ENCODE measurements at regions not wholly inside any gene's neighbourhood (a gene's known extent, or its start where the extent isn't known, plus 50 kb on each side); places are given as distances from the start of the nearest gene placed in this dataset.

DNA sequence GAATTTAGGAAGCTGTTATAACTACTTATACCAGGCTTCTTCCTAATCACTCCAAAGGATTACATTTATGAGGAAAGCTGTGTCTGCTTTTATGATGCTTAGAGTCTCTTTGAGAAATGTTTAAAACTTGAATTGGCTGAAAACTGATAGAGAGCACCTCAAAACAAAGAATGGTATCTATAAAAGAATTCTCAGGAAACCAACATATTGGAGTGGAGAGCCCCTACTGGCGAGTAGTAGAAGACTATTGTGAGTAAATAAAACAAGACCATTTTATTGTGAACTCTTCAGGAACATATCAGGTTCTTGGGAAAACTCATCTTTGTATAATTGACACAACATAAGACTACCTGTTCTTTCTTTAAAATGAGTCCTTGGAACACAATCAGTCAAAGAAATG is 578.6 kb downstream of the RERGL start:
- Histone ChIP-seq H2BK12ac (ENCODE audit: insufficient read length, low read depth, low read length) (no peak overlapping the region), H3K9me3 (ENCODE audit: control insufficient read depth, low read depth, low read length) (no peaks in the 10 kb centered on the region), H4K20me1 (ENCODE audit: control insufficient read depth, insufficient read depth, insufficient read length) (no peaks in the 10 kb centered on the region), H4K5ac (ENCODE audit: insufficient read length, low read depth, low read length) (no peak overlapping the region), H3K4ac (ENCODE audit: low read depth, low read length) (no peak overlapping the region), H3K56ac (ENCODE audit: insufficient read length, low read depth, low read length) (no peak overlapping the region), H3K23ac (ENCODE audit: insufficient read length, low read depth, low read length) (no peak overlapping the region), H3K79me1 (ENCODE audit: insufficient read depth, low read depth, low read length, poor library complexity, severe bottlenecking) (no peaks in the 10 kb centered on the region), H2BK120ac (ENCODE audit: low read depth, low read length, poor library complexity, severe bottlenecking) (no peak overlapping the region), H2BK5ac (ENCODE audit: insufficient read length, low read length) (no peak overlapping the region), H3K79me2 (ENCODE audit: insufficient read depth, low read length) (no peaks in the 10 kb centered on the region), H2BK15ac (ENCODE audit: low read depth, low read length) (no peak overlapping the region), H3K23me2 (ENCODE audit: insufficient read length, low read depth, low read length, poor library complexity, severe bottlenecking) (no peaks in the 10 kb centered on the region), H4K8ac (replicated peaks; ENCODE audit: insufficient read length, low read depth, low read length) (no peak overlapping the region), H2AFZ (ENCODE audit: low read length) (no peak overlapping the region), H3T11ph (ENCODE audit: low read length) (no peak overlapping the region), H3K14ac (ENCODE audit: insufficient read depth, low read length) (no peak overlapping the region), H4K91ac (ENCODE audit: insufficient read length, low read depth, low read length) (no peak overlapping the region), H3K9ac (ENCODE audit: extremely low read depth, insufficient read length, low read length) (no peak overlapping the region), H3K27me3 (ENCODE audit: insufficient read depth, low read length) (no peaks in the 10 kb centered on the region), H3K27ac (ENCODE audit: insufficient read length, low read depth, low read length) (no peak overlapping the region), H3K4me2 (ENCODE audit: insufficient read depth, insufficient read length, low read length) (no peak overlapping the region), H2BK20ac (ENCODE audit: low read depth, low read length, poor library complexity, severe bottlenecking) (no peak overlapping the region), H2AK5ac (ENCODE audit: insufficient read length, low read length) (no peak overlapping the region), H3K18ac (ENCODE audit: insufficient read length, low read depth, low read length) (no peak overlapping the region), H3K4me1 (ENCODE audit: insufficient read depth, low read length) (peaks cover 6% of the 10 kb centered on the region; the same call in 1 of the 2 replicates)
- TF ChIP-seq, protein P1, sequence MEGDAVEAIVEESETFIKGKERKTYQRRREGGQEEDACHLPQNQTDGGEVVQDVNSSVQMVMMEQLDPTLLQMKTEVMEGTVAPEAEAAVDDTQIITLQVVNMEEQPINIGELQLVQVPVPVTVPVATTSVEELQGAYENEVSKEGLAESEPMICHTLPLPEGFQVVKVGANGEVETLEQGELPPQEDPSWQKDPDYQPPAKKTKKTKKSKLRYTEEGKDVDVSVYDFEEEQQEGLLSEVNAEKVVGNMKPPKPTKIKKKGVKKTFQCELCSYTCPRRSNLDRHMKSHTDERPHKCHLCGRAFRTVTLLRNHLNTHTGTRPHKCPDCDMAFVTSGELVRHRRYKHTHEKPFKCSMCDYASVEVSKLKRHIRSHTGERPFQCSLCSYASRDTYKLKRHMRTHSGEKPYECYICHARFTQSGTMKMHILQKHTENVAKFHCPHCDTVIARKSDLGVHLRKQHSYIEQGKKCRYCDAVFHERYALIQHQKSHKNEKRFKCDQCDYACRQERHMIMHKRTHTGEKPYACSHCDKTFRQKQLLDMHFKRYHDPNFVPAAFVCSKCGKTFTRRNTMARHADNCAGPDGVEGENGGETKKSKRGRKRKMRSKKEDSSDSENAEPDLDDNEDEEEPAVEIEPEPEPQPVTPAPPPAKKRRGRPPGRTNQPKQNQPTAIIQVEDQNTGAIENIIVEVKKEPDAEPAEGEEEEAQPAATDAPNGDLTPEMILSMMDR (conservative IDR thresholded peaks at IDR 0.05) = peak; percentile 66
- Mint-ChIP-seq H3K4me3 (no peak overlapping the region), H3K36me3 (ENCODE audit: insufficient read depth in 1 of 3, low read depth in 3 of 3) (no peaks in the 10 kb centered on the region), H3K27me3 (ENCODE audit: low read depth) (no peaks in the 10 kb centered on the region), H3K27ac (no peak overlapping the region), H3K9me3 (no peaks in the 10 kb centered on the region), H3K4me1 (peaks cover 4 to 5% of the 10 kb centered on the region in 2 experiments; a peak in 3 of 4 replicates)
- no CpG with 5 or more reads among the region's 1 CpG for WGBS (ENCODE audit: extremely low coverage, insufficient read length, low lambda C conversion rate)
- DNase-seq = no peak
